DND-41 (cell line): ENCODE measurements at regions not wholly inside any gene's neighbourhood (a gene's known extent, or its start where the extent isn't known, plus 50 kb on each side); places are given as distances from the start of the nearest gene placed in this dataset.

Experiments
- CTCF ChIP-seq: IDR thresholded peaks from 2 replicates; pipeline ENCODE4 v1.5.1; 2012; ENCODE audit warnings: borderline replicate concordance, low read length, moderate library complexity, mild to moderate bottlenecking; ENCODE audit not compliant: poor library complexity, severe bottlenecking; ENCODE audit errors: extremely low read depth
- EZH2 ChIP-seq: IDR thresholded peaks from 3 replicates; pipeline ENCODE4 v1.6.1; 2012; ENCODE audit warnings: borderline replicate concordance, low read depth, mild to moderate bottlenecking, moderate library complexity, low read length, inconsistent platforms; ENCODE audit not compliant: severe bottlenecking

- TF ChIP-seq CTCF, result no peak
- TF ChIP-seq EZH2, result no peak
Observed at GRCh38 chr5:111584651-111585050, 72.3 kb upstream of the STARD4 start.
